PC-3 (cell line): ENCODE measurements at regions not wholly inside any gene's neighbourhood (a gene's known extent, or its start where the extent isn't known, plus 50 kb on each side); places are given as distances from the start of the nearest gene placed in this dataset.

Source experiments
- ATAC-seq: fragments of 200-7000 bp; cut with Tn5 transposase; 2 replicates; pipeline ENCODE4 v1.9.1; 2020; ENCODE audit warnings: mild to moderate bottlenecking, moderate library complexity
- BruUV-seq: library from RNA; stranded (reverse); fragments of 400-500 nt; replicated peaks from 2 replicates; lab custom pipeline; 2021; lab: Mats Ljungman, UMichigan
- CTCF ChIA-PET: fragments of 300-600 bp; sonication (Branson Sonifier 250); formaldehyde crosslinking; loops from one replicate; lab custom pipeline; 2022; ENCODE audit warnings: antibody characterized with exemption; lab: Charles Lee
- POLR2A ChIA-PET: fragments of 300-600 bp; sonication (Branson Sonifier 250); formaldehyde crosslinking; loops from one replicate; lab custom pipeline; 2022; ENCODE audit warnings: antibody characterized with exemption; ENCODE audit not compliant: unreplicated experiment; lab: Charles Lee
- DNase-seq: peaks from one replicate; pipeline ENCODE4 v3.0.0-alpha.2; 2015
- H2AFZ ChIP-seq: fragments of 300-600 bp; sonication (generic); 2 replicates; pipeline ENCODE4 v1.6.0; 2016; ENCODE audit warnings: antibody characterized with exemption, low read length
- H3F3A ChIP-seq: fragments of 300-600 bp; sonication (generic); one replicate; pipeline ENCODE4 v1.6.0; 2017; ENCODE audit warnings: antibody characterized with exemption, low read length, control low read depth, mild to moderate bottlenecking; ENCODE audit not compliant: unreplicated experiment
- H3K27ac ChIP-seq: fragments of 300-600 bp; sonication (generic); 2 replicates; pipeline ENCODE4 v1.5.1; 2016; ENCODE audit warnings: mild to moderate bottlenecking, low read length
- H3K27me3 ChIP-seq: fragments of 300-600 bp; sonication (generic); 2 replicates; pipeline ENCODE4 v1.6.1; 2016; ENCODE audit warnings: low read length, mixed read lengths
- H3K36me3 ChIP-seq: fragments of 300-600 bp; sonication (generic); 2 replicates; pipeline ENCODE4 v1.6.1; 2016; ENCODE audit warnings: low read depth, mixed run types, low read length, mixed read lengths
- H3K4me1 ChIP-seq: fragments of 300-600 bp; sonication (generic); 2 replicates; pipeline ENCODE4 v1.5.1; 2016; ENCODE audit warnings: low read length; ENCODE audit not compliant: insufficient read depth
- H3K4me2 ChIP-seq: fragments of 300-600 bp; sonication (generic); 2 replicates; pipeline ENCODE4 v1.6.0; 2016; ENCODE audit warnings: low read length
- H3K4me3 ChIP-seq: fragments of 300-600 bp; sonication (generic); 2 replicates; pipeline ENCODE4 v1.5.1; 2016; ENCODE audit warnings: mild to moderate bottlenecking, low read length, mixed read lengths
- H3K79me2 ChIP-seq: fragments of 300-600 bp; sonication (generic); 2 replicates; pipeline ENCODE4 v1.6.1; 2017; ENCODE audit warnings: low read length, mixed read lengths
- H3K9ac ChIP-seq: fragments of 300-600 bp; sonication (generic); 2 replicates; pipeline ENCODE4 v1.6.0; 2016; ENCODE audit warnings: mild to moderate bottlenecking, low read length
- H3K9me2 ChIP-seq: fragments of 300-600 bp; sonication (generic); replicated peaks from 2 replicates; pipeline ENCODE4 v1.6.1; 2016; ENCODE audit warnings: mixed run types, low read length, mixed read lengths
- H3K9me3 ChIP-seq: fragments of 300-600 bp; sonication (generic); 2 replicates; pipeline ENCODE4 v1.6.1; 2016; ENCODE audit warnings: low read length, mixed read lengths
- H4K20me1 ChIP-seq: fragments of 300-600 bp; sonication (generic); 2 replicates; pipeline ENCODE4 v1.6.1; 2016; ENCODE audit warnings: low read length, mixed read lengths
- EZH2 ChIP-seq: fragments of 300-600 bp; sonication (generic); IDR thresholded peaks from one replicate; pipeline ENCODE4 v1.6.1; 2017; ENCODE audit warnings: antibody characterized with exemption, mild to moderate bottlenecking, low read length; ENCODE audit not compliant: unreplicated experiment
- EZH2phosphoT487 ChIP-seq: fragments of 300-600 bp; sonication (generic); IDR thresholded peaks from 2 replicates; pipeline ENCODE4 v1.6.1; 2018; ENCODE audit warnings: mild to moderate bottlenecking, antibody characterized with exemption, low read length, borderline replicate concordance
- intact Hi-C: fragments of 100-400 bp; cut with micrococcal nuclease; formaldehyde crosslinking; loops from 2 replicates; pipeline ENCODE4 v1.9.0; 2023
- TF ChIP-seq, protein P1 (sequence below): fragments of 300-600 bp; sonication (generic); conservative IDR thresholded peaks from 2 replicates; pipeline ENCODE4 v1.5.1; 2017; ENCODE audit warnings: antibody characterized with exemption, low read depth, mild to moderate bottlenecking, low read length

DNA sequence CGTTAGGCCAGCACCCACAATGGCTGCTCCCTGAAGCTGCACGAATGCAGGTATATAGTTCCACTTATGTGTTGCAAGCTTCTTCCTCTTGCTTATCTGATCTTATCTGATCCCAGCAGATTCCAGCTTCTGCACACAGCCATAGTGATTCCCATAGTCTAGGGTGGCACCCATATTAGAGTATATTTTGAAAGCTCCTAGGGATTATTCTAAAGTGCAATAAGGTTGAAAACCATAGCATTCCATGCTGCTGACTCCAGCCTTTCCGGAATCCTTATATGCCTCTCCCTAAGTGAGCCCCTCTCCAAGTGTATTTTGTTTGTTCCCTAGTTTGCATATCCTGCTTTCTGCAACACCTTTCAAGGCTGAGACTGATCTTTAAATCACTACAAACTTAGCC lies 432.0 kb downstream of the SETD4 start:
- ChIA-PET CTCF (interaction anchor here (1.1 kb wide), 1 partner anchor 12 kb away, joined by 3 read pairs; no protein-coding TSS in a partner anchor), POLR2A (no interaction called here)
- Histone ChIP-seq H3K4me2 (no peak overlapping the region), H3F3A (no peaks in the 10 kb centered on the region), H3K4me1 (peaks cover 4% of the 10 kb centered on the region; the same call in 1 of the 2 replicates), H3K4me3 (no peak overlapping the region), H3K9me2 (no peaks in the 10 kb centered on the region), H3K79me2 (no peaks in the 10 kb centered on the region), H4K20me1 (no peaks in the 10 kb centered on the region), H3K27me3 (no peaks in the 10 kb centered on the region), H3K27ac (no peak overlapping the region), H3K9ac (no peak overlapping the region), H3K9me3 (no peaks in the 10 kb centered on the region), H3K36me3 (no peaks in the 10 kb centered on the region), H2AFZ (no peak overlapping the region)
- DNase-seq, result peak; percentile 40
- ATAC-seq, result no peak
- TF ChIP-seq, protein P1, sequence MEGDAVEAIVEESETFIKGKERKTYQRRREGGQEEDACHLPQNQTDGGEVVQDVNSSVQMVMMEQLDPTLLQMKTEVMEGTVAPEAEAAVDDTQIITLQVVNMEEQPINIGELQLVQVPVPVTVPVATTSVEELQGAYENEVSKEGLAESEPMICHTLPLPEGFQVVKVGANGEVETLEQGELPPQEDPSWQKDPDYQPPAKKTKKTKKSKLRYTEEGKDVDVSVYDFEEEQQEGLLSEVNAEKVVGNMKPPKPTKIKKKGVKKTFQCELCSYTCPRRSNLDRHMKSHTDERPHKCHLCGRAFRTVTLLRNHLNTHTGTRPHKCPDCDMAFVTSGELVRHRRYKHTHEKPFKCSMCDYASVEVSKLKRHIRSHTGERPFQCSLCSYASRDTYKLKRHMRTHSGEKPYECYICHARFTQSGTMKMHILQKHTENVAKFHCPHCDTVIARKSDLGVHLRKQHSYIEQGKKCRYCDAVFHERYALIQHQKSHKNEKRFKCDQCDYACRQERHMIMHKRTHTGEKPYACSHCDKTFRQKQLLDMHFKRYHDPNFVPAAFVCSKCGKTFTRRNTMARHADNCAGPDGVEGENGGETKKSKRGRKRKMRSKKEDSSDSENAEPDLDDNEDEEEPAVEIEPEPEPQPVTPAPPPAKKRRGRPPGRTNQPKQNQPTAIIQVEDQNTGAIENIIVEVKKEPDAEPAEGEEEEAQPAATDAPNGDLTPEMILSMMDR, result no peak
- TF ChIP-seq EZH2, result no peak
- no peak for TF ChIP-seq EZH2phosphoT487
- no TSS peak for BruUV-seq
- intact Hi-C loops, result no loop called here

DNA sequence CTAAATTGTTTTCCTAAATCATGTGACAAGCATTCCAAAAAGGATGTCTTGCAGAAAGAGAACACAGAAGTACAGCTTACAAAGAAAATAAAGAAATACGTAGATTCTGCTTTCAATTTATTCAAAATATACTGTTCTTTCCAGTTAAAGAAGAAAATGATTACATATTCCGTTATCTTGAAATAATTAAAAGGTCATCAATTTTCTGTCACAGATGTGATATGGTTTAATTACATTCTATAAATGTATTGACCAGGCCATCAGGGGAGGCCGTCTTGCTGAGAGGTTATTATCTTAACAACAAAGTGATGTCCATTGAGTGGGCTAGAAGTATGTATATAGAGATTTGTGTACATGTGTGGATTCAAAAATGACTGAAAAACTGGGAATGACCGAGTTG lies 432.9 kb downstream of the SETD4 start:
- ChIA-PET POLR2A (no interaction called here), CTCF (interaction anchor here (1.1 kb wide), 1 partner anchor 11 kb away, joined by 3 read pairs; no protein-coding TSS in a partner anchor)
- H4K20me1 ChIP-seq, result no peaks in the 10 kb centered on the region
- H3K36me3 ChIP-seq, result no peaks in the 10 kb centered on the region
- H3K9ac ChIP-seq, result no peak overlapping the region
- H2AFZ ChIP-seq, result no peak overlapping the region
- no peak overlapping the region for H3K4me2 ChIP-seq
- TF ChIP-seq EZH2, result no peak
- no peak for TF ChIP-seq EZH2phosphoT487
- TF ChIP-seq, protein P1, result no peak
- H3K4me1 ChIP-seq, result peaks cover 4% of the 10 kb centered on the region; the same call in 1 of the 2 replicates
- H3K9me3 ChIP-seq, result no peaks in the 10 kb centered on the region
- intact Hi-C loops, result no loop called here
- H3F3A ChIP-seq, result no peaks in the 10 kb centered on the region
- H3K4me3 ChIP-seq, result no peak overlapping the region
- H3K27me3 ChIP-seq, result no peaks in the 10 kb centered on the region
- no peak for ATAC-seq
- no peak overlapping the region for H3K27ac ChIP-seq
- no peaks in the 10 kb centered on the region for H3K79me2 ChIP-seq
- no TSS peak for BruUV-seq
- no peaks in the 10 kb centered on the region for H3K9me2 ChIP-seq
- no peak for DNase-seq

DNA sequence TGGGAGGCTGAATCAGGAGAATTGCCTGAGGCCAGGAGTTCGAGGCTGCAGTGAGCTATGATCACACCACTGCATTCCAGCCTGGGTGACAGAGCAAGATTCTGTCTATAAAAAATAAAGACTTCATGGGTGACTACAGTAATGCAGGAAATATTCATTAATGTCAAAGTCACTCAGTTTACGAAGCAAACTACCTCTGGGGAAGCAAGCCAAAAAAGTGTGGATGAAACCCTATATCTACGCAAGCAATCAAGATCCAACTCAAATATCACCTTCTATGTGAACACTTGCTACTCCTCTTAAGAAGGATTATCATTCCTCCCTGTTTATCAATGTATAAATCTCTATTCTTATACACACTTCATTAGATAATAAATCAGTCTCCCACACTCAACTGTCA lies 434.8 kb downstream of the SETD4 start:
- H3K36me3 ChIP-seq, result no peaks in the 10 kb centered on the region
- no peak overlapping the region for H3K4me3 ChIP-seq
- no peaks in the 10 kb centered on the region for H3F3A ChIP-seq
- no peaks in the 10 kb centered on the region for H3K79me2 ChIP-seq
- no peaks in the 10 kb centered on the region for H3K9me3 ChIP-seq
- H3K27me3 ChIP-seq, result no peaks in the 10 kb centered on the region
- ChIA-PET POLR2A (no interaction called here), CTCF (no interaction called here)
- no peaks in the 10 kb centered on the region for H3K9me2 ChIP-seq
- BruUV-seq, result no TSS peak
- no peak overlapping the region for H2AFZ ChIP-seq
- no peak overlapping the region for H3K27ac ChIP-seq
- intact Hi-C loops, result no loop called here
- peaks cover 4% of the 10 kb centered on the region; the same call in 1 of the 2 replicates for H3K4me1 ChIP-seq
- DNase-seq, result no peak
- H4K20me1 ChIP-seq, result no peaks in the 10 kb centered on the region
- H3K9ac ChIP-seq, result no peak overlapping the region
- H3K4me2 ChIP-seq, result no peak overlapping the region
- TF ChIP-seq, protein P1, result no peak
- TF ChIP-seq EZH2, result no peak
- no peak for TF ChIP-seq EZH2phosphoT487
- ATAC-seq, result no peak
